Epithelial cell of esophagus (primary cell): ENCODE measurements at regions not wholly inside any gene's neighbourhood (a gene's known extent, or its start where the extent isn't known, plus 50 kb on each side); places are given as distances from the start of the nearest gene placed in this dataset.

ENCODE experiments used
- DNase-seq: peaks from one replicate; pipeline ENCODE4 v3.0.0; 2010; ENCODE audit warnings: low read depth
- H3K4me3 ChIP-seq: 2 replicates; pipeline ENCODE4 v1.5.1; 2011; ENCODE audit warnings: mild to moderate bottlenecking, low read length, control low read depth
- TF ChIP-seq, protein P1 (sequence below): IDR thresholded peaks from 2 replicates; pipeline ENCODE4 v1.5.1; 2011; ENCODE audit warnings: low read depth, mild to moderate bottlenecking, low read length, control low read depth, inconsistent platforms; ENCODE audit not compliant: insufficient read depth; ENCODE audit errors: missing control alignments

DNA sequence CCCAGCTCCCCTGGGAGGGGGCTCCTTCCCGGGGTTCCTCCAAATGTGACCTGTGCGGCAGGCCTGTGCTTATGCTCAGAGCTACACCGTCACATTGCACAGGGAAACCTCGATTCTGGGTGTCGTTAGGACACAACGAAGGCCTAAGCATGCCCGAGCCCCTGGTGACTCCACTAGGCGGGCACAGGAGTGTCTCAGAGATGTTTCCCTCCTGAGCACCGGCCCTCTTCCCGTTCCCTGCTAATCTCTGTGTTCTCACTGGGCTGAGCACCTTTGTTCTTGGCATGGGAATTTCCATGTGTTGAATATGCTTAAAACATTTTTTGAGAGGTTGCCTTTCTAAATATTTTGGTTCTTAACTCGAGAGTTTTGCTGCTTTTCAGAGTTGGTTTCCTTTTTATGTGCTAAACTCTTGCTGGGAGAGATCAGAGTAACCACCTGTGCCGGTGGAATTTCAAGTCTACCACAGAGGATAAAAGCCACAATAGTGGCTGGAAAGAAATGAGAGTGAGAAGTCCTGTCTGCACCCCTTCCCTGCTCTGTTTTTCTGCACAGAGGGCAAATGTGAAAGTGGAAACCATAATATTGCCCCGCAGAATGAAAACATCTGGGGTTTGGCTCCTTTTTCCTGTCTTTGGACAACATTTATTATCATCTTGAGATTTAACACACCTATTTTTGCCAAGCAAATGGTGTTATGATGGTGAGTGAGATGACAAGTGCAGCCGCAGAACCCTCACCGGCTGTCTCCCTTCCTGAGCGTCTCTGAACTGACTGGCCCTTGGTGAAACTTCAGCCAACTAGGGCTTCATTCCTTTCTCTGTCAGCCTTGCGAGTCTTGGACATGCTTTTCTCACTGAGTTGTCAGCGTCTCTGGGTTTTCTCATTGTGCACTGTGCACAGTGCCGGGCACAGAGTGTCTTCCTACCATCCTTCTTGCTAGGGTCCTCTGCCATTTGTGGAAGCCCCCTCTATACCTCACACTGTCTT, 154.1 kb downstream of the VAPA start:
- DNase-seq = no peak
- TF ChIP-seq, protein P1, sequence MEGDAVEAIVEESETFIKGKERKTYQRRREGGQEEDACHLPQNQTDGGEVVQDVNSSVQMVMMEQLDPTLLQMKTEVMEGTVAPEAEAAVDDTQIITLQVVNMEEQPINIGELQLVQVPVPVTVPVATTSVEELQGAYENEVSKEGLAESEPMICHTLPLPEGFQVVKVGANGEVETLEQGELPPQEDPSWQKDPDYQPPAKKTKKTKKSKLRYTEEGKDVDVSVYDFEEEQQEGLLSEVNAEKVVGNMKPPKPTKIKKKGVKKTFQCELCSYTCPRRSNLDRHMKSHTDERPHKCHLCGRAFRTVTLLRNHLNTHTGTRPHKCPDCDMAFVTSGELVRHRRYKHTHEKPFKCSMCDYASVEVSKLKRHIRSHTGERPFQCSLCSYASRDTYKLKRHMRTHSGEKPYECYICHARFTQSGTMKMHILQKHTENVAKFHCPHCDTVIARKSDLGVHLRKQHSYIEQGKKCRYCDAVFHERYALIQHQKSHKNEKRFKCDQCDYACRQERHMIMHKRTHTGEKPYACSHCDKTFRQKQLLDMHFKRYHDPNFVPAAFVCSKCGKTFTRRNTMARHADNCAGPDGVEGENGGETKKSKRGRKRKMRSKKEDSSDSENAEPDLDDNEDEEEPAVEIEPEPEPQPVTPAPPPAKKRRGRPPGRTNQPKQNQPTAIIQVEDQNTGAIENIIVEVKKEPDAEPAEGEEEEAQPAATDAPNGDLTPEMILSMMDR = no peak
- no peak overlapping the region for H3K4me3 ChIP-seq

DNA sequence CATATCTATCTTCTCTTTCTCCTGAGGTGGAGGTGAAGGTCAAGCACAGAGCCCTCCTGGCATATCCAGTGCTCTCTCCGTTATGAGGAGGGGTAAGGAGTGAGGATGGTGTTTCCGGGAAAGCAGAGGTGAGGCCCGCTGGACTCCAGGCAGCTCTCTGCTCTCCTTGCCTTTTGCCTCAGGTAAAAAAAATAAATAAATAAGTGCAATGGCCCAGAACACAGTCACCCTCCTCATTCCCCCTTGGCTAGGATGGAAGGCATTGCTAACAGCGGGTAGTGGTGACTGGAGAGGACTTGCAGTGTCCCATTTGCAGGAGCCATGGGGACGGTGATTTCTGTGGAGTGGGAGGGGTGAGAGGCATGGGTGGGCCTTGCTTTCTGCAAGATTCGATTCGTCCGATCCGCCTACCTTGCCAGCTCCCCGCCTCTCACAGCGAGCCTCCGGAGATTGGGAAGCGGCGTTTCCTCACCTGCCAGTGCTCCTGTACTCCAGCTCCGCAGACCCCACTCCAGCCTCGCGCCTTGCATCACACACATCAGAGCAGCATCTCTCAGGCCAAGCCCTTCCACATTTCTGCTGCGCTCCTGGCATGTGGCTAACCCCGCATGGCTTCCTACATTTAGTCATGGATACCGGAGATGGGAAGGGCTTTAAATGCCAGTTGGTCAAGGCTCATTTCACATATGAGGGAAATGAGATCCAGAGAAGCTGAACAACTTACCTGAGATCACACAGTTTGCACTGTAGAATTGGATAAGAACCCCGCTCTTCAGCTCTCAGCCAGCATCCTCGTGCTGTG, 155.2 kb downstream of the VAPA start:
- TF ChIP-seq, protein P1 = no peak
- no peak overlapping the region for H3K4me3 ChIP-seq
- DNase-seq = no peak

DNA sequence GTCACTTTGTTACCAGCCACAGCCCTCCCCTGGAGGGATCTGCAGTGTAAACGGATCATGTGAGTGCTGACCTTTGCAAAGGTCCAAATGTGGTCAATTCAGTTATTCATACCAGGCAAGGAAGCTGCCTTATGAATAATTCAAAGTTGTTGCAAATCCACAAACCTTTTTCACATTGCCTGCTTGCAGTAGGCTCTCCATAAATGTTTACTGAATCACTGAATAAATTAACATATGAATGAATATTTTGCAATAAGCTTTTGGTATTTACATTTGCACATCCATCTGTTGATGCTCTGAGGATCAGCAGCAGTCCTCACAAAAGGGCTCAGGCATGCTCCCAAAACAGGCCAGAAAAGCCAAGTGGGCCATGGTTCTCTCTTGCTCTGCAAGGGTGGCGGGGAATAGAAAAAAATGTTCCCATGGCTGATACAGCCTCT, 156.8 kb downstream of the VAPA start:
- TF ChIP-seq, protein P1 = no peak
- H3K4me3 ChIP-seq = no peak overlapping the region
- DNase-seq = no peak

DNA sequence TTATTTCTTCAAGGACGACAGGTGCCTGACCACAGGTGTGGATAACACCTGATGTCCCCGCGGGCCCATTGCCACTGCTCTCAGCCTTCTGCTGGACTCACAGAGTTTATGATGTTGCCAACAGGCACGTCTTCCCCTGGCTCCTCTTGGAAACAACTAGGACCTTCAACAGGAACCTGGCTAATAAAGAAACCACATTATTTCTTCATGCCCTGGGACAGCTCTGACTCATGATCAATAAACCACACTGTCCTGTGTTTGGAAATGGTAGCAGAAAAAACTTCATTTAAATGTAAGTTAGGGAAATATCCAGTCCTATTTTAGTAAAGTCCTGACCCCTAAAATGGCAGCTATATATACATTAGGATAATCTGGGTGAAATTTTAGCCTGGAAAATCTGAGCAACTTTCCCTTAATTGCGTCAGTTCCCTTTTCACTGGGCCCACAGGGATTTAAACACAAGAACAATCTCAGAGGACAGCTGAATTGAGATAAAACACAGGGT, 158.9 kb downstream of the VAPA start:
- peak; percentile 42 for DNase-seq
- H3K4me3 ChIP-seq = no peak overlapping the region
- TF ChIP-seq, protein P1 = no peak

DNA sequence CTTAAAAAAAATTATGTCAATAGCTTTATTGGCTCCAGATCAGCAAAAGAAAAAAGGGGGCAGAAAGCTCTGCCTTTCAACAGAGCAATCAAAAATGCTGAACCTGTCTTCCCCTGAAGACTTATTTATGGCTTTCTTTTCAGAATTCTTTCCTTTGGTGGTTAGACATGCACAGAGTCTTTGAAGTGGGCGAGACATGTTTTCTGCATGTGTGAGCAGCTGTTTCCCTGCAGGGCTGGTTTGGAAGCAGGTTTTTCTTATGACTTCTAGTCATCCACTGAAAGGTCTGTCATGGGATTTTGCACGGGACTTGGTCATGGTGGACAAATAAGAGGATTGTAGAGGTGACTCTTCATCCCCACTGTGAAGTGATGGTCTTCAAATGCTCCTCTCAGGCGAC, 160.3 kb downstream of the VAPA start:
- H3K4me3 ChIP-seq = no peak overlapping the region
- DNase-seq = peak; percentile 82
- TF ChIP-seq, protein P1 = no peak

DNA sequence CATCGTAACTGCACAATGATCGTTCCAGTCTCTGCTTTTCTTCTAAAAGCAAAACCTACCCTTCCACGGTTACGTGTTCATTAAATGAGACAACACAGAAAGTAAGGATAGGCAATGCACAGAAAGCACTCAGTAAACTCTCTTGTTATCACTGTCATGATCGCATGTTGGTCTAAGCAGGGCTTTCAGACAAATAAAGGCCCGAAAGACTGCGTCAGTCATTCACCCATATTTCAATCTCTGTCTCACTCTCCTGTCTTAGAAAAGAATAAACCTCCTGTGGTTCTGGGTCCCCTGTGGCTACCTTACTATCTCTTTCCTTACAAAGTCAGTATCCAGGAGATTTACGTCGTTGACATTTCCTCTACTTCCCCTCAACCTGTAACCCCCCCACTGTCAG, 160.9 kb downstream of the VAPA start:
- no peak overlapping the region for H3K4me3 ChIP-seq
- TF ChIP-seq, protein P1 = no peak
- DNase-seq = no peak
